Pulmonary artery endothelial cell (primary cell): ENCODE measurements at regions not wholly inside any gene's neighbourhood (a gene's known extent, or its start where the extent isn't known, plus 50 kb on each side); places are given as distances from the start of the nearest gene placed in this dataset.

Experiments
- DNase-seq: peaks from one replicate; pipeline ENCODE4 v3.0.0-alpha.2; 2011; ENCODE audit warnings: low read depth, low spot score

DNA sequence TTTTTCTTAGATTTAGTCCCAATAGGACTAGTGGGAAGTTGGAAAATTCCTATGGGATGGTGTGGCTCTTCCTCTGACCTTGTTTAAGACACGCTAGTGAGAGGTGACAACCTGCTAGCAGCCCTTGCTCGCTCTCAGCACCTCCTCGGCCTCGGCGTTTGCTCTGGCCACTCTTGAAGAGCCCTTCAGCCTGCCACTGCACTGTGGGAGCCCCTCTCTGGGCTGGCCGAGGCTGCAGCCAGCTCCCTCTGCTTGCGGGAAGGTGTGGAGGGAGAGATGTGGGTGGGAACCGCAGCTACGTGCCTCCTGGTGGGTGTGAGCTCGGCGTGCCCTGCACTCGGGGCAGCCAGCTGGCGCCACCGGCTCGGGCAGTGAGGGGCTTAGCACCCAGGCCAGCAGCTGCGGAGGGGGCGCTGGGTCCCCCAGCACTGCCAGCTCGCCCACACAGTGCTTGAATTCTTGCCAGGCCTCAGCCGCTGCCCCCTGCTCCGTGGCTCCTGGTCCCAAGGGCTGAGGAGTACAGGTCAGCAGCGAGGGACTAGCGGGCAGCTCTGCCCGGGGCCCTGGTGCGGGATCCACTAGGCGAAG is 254.5 kb upstream of the ANKRD55 start:
- no peak for DNase-seq

DNA sequence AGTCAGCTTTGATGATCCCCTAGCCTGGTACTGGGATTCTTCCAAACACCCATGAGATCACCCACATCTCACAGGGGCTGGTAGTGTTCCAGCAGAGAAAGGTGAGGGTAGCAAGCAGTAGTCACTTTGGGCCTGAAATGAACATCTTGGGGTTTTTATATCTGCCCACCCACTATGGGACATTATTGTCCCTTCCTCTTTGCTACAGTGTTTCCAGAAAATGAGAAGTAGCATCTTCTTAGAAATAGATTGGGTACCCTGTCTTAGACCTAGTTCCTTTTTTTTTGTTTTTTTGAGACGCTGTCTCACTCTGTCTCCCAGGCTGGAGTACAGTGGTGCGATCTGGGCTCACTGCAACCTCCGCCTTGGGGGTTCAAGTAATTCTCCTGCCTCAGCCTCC is 249.2 kb upstream of the ANKRD55 start:
- DNase-seq = no peak

DNA sequence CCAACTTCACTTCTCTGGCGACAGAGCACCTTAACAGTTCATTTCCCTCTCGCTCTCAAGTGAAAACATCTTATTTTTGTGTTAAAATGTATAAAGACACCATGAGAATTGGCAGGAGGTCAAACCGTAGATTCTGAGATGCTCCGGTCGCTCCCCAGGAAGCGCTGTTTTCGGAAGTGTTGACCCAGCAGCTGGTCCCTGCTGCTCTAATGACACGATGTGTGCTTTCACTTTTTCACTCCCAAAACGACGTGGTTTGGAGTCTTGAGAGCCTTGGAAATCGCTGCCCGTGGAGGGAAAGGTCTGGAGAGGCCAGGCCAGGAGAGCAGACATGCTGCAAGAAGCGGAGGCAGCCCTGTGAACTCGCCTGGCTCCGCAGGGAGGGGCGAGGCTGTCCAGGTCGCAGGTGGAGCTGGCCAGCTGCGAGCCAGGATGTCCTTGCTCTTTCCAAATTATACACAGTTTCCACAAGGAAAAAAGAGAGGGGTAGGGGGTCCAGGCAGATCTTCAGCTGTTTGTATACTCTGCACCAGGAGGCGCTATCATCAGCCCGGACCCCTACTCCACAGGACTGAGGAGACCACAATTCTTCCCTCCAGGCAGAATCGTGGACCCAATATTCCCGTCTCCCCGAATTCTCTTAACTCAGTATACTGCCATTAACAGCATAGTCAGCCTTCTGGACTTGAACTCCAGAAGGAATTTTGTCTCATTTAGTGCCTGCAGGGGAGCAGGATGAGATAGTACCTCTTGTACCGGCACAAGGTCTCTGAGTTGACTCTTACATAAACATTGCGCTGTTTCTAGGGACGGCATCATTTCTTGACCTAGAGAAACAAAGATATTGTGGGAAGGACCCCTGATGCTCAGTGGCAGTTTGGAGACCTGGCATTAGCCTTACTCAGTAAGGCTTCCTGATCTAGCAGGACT is 248.6 kb upstream of the ANKRD55 start:
- DNase-seq = no peak

DNA sequence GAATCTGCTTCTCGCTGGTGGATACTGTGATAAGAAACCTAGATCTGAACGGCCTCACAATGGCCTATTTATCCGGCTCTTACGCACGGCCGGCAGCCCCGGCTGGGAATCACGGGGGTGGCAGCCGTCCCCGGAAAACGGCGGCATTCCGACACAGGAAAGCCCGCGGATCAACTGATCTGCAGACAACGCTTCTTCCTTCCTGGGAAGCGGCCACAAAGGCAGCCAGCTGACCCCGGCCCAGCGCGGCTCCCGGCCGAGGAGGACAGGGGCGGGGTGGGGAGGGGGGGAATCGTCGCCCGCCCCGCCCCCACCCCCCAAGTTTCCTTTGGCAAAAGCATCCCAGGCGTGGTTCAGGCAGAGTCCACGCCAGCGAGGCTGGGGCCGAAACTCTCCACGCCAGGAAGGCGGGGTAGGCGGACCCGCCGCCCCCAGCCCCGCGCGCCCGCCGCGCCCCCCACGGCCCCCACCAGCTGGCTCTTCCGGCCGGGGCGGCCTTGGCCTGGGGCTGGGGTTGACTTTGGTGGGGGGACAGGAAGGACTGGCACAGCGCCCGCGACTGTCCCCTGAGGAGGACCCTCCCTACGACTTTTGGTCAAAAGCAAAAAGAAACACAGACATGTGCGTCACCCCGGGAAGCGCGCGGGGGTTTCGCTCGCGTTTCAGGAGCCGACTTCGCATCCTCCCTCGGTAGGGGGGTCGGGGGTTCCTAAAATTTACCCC is 247.7 kb upstream of the ANKRD55 start:
- no peak for DNase-seq

DNA sequence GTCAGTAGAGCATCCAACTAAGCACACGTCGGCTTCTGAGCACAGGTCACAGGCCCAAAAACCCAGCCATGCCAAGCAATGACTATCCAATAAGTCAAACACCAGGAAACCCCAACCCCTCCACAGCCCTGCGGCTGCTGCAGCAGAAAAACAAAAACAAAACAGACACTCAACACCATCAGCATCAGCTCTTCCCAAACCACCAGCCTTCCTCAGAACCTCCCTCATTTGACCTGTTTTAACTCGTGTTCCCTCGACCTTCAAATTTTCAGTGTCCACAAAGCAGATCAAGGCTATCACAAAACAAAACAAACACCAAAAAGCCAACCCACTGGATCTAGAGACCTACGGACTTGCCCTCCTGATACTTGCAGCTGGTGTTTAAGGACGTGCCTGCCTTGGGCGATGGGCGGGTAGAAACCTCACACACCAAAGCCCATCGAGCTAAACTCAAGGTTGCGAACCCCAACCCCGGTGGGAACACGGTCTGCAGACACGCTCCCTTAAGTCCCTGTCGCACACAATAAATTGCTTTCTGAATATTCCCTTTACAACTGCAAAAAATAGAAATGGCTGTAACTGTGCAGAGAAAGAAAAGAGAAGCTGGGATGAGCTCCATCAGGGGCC is 247.1 kb upstream of the ANKRD55 start:
- no peak for DNase-seq

DNA sequence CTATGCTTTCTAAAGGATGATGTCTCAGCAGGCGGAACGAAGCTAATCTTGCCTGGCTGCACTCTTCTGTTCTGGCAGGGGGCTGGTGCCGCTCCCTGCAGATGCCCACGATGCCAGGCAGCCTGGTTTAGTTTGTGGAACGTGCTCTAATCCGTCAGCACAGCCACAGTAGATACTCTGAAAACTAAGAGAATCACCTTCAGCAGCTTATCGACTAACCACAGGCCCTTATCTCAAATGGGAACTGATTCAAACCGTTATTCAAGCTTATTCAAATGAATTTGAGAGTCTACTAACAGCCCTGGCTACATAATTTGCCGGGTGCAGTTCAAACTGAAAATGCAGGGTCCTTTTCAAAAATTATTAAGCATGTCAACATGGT is 246.6 kb upstream of the ANKRD55 start:
- DNase-seq = no peak

DNA sequence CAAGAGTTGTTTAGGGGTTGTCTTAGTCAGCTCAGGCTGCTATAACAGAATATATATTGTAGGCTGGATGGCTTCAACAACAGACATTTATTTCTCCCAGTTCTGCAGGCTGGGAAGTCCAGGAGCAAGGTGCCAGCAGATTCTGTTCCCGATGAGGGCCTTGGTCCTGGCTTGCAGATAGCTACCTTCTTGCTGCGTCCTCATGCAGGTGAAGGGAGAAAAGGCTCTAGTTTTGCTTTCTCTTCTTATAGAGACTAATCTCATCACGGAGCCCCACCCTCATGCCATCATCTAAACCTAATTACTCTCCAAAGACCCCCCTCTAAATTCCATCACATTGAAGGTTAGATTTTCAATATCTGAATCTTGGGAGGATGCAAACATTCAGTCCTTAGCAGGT is 246.0 kb upstream of the ANKRD55 start:
- no peak for DNase-seq

DNA sequence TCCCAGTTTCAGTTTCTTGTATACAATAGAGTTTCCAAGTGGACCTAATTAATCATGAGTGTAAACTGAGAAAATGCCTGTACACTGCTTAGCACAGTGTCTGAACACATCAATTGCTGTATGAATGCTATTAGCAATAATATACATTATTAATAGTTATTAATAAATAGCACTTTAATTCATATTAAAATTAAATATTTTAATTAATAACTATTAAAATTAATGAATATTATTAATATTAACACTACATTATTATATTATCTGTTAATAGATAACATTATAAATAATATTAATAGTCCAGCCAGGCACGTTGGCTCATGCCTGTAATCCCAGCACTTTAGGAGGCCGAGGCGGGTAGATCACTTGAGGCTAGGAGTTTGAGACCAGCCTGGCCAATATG is 244.9 kb upstream of the ANKRD55 start:
- no peak for DNase-seq

DNA sequence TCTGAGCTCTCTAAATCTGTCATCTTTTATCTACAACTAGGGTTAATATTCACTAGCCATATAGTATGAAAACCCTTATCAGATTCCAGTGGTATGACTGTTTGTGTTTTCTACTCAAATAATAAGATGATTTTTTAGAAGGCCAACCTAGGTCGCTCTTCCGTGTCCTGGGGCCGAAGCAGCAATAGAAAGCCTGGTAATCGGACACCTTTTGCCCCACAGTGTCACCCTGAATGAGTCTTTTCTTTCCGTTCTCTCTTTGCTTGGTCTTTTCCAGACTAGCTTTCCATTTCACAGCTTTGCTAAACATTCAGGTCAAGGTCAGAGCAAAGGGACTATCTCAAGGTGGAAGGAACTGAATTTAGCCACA is 243.3 kb upstream of the ANKRD55 start:
- DNase-seq = no peak

DNA sequence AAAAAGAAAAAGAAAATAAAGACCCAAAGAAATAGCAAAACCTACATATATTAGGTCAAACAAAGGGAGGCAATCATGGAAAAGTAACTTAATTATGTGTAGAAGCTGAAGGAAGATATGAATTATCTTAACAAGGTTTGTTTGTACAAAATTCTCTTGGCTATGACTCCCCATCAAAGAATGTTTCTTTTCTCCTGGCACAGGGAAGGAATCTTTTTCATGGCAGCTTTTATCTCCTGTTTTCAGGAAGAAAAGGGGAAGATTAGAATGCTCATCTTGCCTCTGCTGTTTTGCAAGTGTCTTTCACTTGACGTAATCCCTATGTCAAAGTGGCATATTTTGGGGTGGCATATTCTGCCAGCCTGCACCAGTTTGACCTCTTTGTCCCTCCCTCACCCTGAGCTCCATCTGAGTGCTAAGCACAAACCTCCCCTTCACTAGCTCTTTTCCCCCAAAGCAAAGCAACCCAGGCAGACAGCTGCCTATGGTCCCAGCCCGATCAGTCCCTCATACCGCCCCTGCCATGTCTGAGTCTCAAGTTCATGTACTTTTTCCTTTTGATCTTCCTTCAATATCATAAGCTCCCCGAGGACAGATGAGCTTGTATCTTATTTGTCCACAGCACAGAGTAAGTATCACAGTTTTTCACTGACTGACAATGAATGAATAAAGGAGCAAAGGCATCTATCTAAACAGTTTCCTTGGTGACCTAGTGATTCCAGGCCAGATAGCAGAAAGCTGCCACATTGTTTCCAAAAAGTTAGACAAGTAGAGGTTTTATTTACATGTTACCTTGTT is 242.8 kb upstream of the ANKRD55 start:
- DNase-seq = no peak

DNA sequence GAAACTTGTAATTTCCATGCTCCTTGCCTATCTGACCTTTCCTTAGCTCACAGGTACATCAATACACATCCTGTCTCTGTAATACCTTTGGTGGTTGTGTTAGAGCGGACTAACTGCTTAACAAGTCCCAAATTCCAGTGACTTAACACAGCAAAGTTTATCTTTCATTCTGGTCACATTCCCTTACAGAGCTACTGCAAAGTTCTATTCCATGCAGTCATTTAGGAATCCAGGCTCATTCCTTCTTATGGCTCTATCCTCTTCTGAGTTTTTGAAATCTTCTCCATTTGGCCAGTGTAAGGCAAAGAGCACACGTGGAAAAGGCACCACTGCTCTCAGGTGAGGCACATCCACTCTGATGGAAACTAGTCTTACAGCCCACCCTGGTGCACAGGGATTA is 238.6 kb upstream of the ANKRD55 start:
- DNase-seq = no peak

DNA sequence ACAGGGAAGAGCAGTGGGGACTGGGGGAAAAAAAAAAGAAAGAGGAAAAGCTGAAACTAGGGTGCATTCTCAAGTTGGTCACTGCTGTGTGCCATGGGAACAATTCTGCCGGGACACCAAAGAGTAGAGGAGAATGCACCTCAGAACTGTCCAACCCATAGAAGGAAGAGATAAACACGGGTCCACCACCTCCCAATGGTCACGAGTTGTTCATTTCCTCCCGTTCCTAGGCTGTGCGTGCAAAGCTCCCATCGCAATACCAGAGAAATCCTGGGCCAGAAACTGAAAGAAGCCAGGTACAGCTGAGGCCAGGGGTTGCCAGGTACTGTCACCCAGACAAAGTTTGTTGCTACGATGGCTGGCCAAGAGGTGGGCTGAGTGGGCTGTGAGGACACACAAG is 236.9 kb upstream of the ANKRD55 start:
- DNase-seq = no peak

DNA sequence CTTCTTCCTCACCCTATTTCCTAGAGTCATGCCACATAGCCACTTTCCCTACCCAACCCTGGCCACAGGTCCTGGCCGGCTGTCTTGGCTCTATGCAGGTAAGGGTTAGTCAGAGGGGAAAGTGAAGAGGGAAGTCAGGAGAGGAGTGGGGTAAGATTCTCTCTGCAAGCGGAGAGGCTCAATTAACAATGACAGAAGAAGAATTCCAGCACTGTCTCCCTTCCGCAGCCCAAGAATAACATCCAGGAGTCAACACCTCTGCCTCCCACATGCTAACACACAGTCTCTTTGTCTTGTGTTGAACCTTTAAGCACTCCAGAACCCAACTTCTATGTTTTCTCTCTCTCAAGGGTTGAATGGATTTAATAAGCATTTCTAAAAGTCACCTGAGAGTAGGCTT is 235.1 kb upstream of the ANKRD55 start:
- no peak for DNase-seq

DNA sequence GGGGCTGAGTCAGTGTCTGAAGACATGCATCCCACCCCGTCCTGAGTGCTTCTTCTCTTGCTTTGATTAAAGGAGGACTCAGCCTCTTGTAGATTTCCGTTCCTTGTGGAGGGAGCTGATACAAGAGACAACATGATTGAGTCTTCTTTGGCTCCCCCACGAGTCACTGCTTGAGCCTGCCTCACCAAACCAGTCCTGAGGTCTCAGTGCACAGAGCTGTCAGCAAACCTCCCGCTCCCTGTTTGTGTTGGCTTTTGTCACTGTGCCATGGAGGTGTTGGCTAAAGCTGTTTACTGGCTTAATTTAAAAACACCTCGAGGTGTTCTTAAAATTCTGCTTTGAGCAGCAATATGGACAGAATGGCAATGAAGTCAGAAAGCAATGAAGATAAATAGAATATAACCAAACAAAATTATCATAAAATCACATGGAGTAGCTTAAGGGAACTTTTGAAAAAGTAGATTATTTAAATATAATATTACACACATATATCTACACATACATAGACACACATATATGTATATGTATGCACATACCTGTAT is 234.1 kb upstream of the ANKRD55 start:
- no peak for DNase-seq

DNA sequence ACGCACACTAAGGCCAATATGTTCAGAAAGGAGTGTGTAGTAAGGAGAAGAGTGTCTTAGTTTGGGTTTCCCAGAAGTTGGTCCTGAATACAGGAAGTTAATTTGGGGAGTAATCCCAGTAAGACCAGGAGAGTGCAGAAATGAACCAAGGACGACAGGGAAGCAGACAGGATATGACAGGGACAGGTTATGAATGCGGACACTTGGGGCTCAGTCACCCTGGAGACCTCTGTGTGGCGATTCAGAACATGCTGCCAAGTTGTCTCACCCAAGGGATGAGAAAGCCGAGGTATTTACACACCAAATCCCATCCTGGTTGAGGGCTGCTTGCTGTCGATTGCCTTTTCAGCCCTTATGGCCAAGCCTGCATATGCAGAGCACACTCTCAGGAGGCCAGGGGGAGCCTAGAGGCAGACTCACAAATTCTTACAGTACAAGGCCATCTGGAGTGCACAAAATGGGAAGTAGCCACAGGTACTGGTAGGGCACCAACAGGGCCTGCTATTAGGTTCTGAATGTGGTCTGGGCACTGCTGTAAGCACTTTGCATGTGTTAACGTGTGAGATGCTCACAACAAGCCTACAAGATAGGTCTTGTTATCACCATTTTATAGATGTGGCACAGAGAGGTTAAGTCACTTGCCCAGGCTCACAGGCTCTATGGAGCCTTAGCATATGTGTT is 233.1 kb upstream of the ANKRD55 start:
- no peak for DNase-seq

DNA sequence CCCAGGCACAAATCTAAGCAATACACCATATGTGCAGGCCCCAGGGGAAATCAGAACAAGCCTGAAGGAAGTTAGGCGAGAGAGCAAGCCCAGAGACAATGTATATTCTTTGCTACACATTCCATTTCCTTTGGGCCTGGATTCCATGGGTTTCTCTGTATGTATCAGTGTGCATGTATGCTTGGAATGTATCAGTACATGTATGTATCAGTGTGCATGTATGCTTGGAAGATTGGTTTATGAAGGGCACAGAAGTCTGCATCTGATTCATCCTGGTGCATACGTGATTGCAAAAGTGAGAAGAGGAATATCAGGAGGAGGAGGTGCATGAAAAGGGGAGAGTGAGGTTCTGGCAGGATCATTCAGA is 232.6 kb upstream of the ANKRD55 start:
- no peak for DNase-seq

DNA sequence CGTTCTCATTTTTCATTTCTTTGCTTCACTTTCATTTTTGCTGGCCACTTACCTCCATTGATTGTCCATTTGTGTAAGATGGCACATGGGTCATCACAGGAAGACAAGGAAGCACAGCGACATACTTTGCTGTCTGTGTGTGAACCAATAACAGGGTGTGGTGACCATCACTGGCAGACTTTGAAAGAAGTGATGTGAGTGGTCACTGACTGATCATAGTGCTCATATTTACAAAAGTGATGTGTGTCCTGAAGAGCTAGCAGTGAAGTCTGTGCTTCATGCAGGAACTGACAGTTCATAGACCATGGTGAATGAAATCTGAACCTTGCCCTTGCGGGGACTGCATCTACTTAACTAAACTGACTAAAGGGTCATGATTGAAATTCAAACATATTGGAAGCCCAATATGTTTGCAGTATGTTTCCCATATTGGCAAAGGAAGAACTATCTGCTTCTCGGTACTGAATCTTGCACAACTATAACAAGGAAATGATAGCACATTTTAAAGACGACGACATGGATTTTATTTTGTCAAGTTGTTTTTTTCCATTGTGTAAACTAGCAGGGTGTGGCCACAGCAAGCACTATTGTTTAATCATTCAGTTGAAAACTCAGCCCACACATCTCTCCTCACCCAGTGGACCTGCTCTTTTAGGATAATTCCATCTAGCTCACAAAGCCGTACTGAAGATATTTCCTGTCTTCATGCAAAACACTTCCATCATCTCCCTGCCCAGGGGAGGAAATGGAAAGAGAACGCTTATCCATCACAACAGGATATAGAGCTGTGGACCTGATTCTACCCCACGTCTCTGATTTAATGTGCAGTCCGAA is 232.0 kb upstream of the ANKRD55 start:
- DNase-seq = no peak

DNA sequence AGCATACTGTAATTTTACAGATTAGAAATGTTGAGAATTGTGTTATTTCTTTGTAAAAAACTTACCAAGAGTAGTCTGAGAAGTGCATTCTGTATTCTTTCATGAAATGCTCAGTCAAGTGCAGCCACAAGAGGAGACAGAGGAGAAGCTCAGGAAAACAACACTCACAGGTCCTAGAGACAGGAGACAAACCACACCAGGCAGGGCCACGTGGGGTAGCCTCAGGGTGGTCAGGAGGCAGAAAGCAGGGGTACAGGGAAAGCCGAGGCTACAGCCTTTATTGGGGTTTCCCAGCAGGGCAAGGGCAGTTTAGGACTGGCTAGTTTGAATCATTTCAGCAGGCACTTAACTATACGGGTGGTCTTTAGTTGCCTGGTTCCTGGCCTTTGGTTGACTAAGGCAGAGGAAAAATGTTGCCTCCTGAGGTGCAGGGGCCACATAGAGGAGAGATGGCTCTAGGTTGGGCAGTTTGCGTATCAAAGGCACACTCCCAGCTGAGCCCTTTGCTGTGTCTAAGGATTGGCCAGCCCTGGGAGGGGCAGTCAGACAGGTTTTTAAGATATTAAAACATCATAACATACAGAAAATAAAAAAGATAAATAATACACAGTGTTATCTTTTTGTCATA is 230.9 kb upstream of the ANKRD55 start:
- no peak for DNase-seq

DNA sequence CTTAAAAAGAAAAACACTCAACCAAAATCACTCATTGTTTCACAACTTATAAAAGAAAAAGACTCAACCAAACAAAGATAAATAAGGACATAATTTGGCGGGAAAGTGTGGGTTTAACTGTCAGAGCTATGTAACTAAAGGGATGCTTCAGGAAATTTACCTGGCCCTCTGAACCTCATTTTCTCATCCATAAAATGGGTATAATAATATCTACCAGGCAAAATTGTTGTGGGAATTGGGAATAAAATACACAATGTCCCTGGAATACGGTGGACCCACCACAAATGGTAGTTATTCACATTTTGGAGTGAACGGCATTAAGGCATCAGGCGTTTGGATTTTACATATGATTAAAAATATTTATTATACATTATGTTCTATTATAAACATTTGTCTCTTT is 228.5 kb upstream of the ANKRD55 start:
- DNase-seq = no peak
